ENCODE measurements at regions not wholly inside any gene's neighbourhood (a gene's known extent, or its start where the extent isn't known, plus 50 kb on each side); places are given as distances from the start of the nearest gene placed in this dataset.

DNA sequence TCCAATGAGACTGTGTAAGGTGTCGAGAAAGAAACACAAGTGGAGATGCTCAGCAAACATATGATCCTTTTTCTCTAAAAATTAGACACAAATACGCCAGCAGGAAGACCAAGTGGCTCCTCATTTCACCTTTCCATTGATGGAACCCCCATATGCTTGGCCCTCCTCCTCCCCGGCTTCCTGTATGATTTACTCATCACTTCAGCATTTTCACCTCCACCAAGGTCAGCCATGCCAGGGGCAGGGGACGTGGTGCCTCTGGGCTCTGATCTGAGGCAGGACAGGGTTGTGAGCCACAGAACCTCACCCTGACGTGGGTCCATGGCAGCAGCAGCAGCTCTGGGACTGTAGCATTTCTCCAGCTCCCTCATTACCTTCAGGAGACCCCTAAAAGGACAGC, 116.8 kb upstream of the PFKP start:
- DNase-seq (ENCODE audit: low read depth) = no peak

DNA sequence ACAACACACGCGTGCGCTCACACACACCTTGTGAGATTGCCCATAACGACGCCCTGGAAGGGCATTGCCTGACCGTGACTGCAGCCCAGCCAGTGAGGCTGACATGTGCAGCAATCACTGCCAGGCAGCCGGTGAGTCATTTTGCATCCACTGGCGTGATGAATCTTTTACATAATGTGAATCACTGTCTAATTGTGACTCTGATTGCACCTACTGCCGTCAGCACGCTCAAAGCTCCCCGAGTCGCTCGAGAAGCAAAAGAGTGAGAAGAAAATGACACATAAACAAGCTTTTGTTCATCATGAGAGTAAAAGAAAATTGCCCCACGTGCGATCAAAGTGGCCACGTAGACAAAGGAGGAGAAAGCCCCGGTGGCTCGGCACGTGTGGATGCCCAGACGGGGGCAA, 117.4 kb upstream of the PFKP start:
- no peak for DNase-seq (ENCODE audit: low read depth)

DNA sequence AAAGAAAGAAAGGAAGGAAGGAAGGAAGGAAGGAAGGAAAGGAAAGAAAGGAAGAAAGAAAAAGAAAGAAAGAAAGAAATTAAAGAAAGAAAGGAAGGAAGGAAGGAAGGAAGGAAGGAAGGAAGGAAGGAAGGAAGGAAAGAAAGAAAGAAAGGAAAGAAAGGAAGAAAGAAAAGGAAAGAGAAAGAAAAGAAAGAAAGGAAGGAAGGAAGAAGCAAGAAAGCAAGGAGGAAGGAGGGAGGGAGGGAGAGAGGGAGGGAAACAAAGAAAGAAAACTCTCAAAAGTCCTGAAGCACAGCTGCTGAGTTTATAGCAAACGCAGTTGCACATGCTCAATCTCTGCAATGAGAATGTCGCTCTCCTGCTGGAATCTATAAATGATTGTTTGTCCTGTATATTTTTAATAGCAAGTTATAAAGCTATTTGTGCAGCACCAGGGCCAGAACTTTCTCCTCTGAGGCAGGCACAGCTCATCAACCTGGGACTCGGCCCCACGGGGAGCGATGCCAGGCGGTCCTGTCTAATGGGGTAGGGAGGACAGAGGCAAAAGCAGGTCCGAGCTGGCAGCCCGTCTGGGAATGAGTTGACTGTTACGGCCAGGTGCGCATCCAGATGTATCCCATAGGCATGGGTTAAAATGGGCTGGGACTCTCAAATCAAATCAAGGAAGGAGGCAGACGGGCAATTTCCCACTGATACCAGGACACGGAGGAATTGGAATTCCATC, 118.0 kb upstream of the PFKP start:
- no peak for DNase-seq (ENCODE audit: low read depth)

DNA sequence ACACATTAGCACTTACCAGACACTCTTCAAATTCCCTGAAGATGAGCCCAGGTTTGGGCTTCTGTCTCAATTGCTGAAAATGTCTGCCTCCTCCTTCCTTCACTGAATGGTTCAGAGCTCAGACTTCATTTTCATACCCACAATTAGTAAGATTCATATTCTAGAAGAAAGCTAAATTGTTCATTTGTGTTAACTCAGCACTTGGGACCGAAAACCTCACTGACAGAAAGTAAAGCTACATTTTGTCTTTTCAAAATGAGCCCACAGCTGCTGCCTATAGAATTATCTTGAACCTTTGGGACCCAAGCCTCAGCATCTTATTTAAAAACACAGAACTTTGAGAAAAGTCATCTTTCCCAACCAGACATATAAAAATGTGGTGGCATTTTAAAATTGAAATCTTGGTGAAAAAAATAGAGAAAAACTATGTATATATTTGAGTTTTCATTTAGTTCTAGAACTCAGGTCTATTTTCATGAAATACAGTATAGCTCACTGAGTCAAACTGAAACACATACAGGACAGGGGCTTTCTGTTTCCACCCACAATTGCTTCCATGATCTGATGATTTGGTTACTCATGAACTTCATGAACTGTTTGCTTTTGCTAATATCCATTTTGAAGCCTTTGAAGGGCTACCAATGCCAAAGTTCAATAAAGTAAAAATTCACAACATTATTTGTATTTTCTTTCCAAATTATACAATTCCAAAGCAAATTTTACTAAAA, 119.1 kb upstream of the PFKP start:
- DNase-seq (ENCODE audit: low read depth) = no peak

DNA sequence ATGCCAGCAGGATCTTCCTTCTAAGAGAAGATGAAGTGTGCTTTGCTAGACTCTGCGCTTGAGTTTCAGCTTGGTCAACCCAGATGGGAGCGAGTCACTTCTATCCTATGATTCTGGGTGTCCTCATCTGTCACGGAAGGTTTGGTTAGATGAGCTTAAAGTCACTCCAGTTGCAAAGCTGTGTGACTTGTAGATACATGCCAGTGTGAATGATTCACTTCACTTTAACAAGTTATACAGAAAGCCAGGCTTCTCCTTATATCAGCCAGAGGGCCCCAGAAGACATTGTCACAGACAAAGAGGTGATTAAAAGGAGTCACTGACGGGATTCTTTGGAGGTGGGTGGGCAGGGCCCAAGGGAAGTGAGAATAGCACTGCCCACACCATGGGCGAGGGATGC, 122.6 kb upstream of the PFKP start:
- DNase-seq (ENCODE audit: low read depth) = no peak

DNA sequence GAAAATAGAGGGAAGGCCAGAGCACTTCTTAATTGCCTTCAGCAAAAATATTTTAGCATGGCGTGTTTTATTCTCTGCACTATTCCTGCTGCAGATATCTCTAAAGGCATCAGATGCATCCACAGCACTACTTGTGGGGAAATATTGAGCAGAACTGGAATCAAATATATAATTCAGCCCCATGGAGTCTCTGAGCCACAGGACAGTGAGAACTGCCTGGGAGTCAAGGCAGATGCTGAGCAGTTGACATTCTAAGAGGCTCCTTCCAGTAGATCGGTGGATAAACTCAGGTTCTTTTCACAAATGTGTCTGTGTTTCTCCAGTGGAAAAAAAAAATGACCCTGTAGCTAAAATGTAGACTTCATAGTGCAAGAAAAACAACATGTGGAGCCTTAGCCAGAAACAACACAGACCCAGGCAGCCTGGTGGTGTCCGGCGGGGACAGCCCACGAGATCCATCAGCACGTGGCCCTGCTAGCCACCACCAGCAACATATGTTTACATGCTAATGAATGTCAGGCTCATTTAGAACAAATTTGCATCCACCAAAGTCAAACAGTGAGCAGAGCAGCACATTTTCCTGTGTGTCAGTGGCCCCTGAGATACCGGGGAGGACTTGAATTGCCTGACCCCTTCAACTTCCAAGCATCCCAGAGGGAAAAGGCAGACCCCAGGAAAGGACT, 123.3 kb upstream of the PFKP start:
- no peak for DNase-seq (ENCODE audit: low read depth)

DNA sequence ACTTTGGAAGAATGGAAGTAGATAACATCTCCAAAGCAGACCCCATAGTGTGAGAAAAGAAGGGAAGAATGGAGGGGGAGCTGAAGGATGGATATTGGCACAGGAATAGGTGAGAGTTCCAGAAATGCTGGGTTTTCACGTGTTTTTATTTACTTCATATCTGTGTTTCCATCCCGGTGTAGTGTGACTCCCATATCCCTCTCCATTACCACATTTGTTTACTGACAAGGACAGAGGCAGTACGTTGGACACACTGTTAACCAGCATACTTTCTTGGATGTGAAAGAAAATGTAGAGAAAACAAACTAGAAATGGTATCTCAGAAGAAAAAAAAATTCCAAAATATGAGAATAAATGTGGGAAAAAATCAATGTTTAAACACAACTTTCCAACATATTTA, 124.4 kb upstream of the PFKP start:
- no peak for DNase-seq (ENCODE audit: low read depth)

DNA sequence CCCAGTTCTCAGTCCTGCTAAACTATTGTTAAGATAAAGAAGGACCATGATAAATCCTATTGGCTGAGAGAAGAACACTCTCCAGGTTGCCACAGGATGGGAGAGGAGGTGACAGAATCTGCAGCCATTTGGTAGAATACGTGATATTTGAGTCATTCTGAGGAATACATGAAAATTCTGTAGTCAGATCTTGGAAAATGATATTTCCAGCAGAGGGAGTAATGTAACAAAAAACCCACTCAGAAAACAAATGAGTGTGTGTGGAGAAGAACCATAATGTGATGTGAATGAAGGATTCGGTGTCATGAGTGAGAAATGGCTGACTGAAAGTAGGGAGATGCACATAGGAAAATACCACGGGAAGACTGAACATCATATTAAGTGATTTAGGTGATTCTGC, 128.5 kb upstream of the PFKP start:
- no peak for DNase-seq (ENCODE audit: low read depth)

DNA sequence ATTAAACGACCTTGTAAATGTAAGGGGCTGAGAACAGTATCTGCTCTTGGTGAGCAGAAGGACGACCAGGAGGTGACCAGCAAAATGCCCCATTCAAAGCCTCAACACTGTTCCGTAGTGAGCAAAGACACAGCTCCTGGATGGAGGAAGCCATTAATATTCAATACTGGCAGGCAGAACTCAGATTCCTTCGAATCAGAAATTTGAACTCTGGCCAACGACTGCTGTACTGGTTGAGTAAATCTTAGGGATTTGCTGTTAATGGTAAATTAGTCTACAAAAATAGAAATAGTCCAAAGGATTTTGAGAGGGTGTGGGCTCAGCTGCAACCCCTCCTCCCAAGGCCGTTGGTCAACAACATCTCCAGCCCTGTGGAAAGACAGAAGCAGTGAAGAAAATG, 130.5 kb upstream of the PFKP start:
- no peak for DNase-seq (ENCODE audit: low read depth)

DNA sequence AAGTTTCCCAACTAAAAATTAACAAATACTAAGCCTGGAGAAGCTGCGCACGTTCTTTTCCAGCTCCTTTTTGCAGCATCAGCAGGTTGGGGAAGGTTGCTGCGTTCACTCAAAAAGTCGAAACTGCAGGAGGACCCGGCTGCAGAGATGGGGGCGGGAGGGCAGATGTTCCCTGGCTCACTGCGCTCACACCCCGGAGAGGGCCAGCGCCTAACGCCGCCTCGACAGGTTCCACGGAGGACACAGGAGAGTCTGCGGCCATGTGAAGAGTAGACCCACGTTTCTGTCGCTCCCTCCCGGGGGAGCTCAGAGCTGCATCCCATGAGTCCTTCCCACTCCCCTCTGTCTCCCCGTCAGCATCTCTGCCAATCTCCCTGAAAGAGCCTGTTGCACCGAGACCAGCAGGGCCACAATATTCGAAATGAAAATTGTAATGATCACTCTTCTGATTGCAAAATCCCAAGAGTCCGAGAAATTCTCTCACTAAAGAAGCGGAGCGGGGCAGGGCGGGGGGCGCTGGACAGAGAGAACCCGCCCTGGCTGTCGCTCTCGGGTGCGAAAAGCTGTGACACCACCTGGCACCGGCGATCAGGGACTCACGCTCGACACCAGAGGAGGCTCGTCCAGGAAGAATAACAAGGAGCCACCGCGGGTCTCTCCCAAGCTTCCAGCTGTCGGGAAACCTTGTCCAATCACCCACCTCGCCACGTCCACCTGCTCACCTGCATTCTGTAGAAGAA, 131.5 kb upstream of the PFKP start:
- no peak for DNase-seq (ENCODE audit: low read depth)

DNA sequence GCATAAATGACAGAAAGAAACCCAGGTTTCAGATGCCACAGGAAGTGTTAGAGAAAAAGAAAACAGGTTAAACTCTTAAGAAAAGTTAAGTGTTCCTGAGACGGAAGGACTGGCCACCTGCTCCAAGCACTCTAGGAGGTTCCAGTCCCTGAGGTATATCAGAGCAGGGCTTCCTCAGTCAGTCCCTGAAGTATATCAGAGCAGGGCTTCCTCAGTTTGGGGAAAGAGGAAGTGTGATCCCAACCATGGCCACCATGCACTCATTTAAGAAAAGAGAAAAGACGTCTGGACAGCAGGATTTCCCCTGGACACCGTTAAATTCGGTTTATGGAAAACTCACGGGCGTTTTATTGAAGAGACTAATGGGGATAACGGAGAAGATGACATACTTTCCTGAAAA, 133.4 kb upstream of the PFKP start:
- no peak for DNase-seq (ENCODE audit: low read depth)

DNA sequence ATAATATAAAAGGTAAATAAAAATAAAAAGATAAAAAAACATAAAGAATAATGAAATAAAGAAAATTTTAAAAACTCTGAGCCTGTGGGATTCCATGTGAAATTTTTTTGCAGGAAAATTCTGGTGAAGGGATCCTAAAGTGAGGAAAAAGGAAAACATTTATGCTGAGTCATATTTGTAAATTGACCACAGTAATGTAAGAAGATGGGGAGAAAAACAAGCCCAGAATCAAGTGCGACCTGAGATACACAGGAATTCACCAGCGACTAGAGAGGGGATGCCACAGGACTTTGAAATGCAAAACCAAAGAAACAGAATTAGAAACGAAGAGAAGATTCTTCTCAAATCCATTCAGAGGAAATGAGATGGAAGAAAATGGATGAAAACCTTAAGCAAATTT, 133.8 kb upstream of the PFKP start:
- no peak for DNase-seq (ENCODE audit: low read depth)

DNA sequence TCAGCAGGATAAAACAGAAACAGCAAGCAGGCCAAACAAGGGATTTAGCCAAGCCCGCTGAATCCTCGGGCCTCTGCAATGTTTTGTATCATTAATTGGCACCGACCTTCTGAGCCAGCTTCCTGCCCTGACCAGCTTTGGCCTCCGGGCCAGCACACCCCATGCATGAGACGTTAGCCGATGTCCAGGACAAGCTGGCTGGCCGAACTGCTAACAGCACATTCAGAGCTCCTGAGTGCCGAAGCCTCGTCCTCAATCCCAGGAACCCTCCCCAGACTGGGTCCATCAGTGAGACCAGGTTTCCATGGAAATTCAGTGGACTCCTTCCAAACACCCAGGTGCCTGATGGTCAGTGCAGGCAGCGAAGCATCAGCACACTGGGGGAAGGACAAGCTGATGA, 134.3 kb upstream of the PFKP start:
- DNase-seq (ENCODE audit: low read depth) = no peak

DNA sequence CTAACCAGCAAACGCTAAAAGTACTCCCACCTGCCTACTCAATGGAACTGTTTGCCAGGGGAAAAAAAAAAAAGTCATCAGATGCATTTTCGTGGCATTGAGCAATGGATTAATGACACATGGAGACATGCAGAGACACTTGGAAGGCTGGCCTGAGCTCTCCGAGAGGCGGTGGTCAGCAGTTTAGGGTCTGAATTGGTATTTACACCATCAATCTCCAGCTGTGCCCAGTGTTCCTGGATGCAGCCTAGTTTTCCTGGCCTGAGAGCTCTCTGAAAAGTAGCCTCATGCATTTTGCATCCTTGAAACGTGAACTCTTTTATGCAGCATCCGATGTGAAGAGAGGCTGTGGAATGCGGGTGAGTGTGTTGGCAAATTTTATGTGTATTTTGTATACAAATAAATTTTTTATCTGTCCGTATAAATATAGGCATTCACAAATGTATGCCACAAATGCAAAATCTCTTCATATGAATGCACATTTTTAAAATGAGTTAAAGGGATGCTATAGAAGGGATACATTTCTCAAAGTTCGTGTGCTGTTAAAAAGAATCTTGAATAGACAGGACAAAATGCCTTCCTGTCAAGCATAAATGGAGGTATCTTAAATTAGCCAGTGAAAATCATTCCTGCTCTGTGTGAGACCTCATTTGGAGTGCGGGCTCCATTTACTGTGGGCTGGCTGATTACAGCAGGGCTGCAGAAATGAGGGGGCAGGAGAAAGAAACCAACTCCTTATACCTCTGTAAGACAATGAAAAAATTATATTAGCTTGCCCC, 137.7 kb upstream of the PFKP start:
- DNase-seq (ENCODE audit: low read depth) = no peak

DNA sequence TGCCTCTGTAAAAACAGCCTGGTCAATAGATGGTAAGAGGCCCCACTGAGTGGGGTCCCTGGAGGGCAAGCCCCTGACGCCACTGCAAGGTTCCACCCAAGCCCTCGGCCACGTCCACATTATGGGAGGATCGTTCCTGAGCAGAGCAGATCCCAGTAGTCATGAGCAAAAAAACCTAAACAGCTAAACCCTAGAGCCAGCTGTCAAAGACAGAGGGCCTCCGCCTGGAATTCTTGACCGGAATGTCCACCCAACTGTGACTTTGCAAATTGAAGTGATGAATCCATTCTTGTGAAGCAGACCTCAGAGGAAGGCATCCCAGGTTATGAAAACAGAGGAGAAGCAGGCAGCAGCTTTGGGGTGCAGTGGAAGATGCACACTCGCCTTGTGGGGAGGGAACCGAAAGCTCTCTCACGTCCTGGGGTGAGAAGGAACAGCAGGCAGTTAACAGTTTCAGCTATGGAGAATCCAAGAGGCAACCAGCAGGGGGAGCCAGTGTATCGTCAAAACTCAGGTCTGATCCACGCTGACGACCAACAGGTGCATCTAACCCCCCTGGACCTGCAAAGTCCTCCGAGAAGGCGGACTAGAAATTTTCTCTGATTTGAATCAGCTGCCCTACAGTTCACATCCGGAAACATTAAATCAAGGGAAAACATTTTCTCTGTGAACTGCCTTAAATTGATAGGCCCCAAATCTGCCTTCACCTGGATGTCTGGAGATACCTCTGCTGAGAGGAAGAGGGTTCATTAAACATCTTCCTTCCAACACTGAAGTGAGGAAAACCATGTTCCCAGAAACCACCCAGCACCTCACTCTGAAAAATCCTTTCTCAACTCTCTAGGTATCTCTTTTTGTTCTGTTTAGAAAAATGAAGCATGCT, 139.1 kb upstream of the PFKP start:
- no peak for DNase-seq (ENCODE audit: low read depth)

DNA sequence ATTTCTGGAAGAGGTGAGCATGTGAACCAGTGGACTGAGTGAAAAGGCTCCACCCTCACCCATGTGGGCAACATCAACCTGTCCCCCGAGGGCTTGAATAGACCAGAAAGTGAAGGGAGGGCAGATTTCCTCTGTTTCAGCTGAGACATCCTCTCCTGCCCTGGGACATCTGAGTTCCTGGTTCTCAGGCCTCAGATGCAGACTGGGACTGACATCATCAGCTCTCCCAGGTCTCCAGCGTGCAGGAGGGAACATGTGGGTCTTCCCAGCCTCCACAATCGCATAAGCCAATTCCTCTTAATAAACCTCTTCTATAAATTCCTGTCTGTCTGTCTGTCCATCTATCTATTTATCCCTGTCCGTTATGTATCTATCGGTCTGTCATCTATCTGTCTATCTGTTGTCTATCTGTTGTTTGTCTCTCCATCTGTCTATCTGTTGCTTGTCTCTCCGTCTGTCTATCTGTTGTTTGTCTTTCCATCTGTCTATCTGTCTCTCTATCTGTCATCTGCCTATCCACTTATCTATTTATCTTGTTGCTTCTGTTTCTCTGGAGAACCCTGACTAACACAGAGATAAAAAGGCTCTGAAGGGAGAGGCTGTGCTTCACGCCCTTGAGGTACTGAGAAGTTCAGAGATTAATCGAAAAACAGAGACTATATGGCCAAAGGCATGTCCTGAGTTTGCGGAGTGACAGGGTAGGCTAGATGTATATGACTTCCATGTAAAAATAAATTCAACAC, 140.3 kb upstream of the PFKP start:
- no peak for DNase-seq (ENCODE audit: low read depth)

DNA sequence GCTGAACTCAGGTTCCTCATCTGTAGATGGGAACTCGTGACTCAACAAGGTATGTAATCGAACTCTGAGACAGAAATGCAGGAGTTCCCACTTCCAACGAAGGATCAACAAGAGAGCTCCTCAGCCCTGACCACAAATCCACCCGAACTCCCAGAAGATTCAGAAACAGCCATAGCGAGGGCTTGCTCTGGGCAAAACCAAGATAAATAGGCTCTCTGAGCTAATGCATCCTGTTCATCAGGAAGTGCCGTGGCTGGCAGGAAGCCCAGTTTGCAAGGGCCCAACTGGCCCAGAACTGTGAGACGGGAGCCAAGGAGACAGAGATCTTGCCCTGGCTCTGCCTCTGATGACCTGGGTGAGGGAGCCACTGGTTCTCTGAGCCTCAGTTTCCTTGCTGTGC, 141.7 kb upstream of the PFKP start:
- no peak for DNase-seq (ENCODE audit: low read depth)

DNA sequence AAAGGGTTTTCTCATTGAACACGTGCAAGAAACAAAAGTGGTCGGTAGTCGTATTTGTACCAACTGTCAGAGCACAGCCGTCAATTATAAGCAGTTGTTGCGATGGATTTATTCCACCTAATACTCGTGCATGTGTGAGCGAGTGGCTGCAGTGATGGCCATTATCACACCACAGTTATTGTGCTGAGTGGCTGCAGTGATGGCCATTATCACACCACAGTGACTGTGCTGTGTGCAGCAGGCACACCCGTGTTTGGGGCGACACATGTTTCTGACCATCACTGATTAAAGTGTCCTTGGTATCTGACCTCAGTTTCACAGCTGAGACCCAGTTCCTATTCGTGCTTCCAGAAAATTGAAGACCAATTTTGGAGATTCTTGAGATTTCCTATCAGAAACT, 142.9 kb upstream of the PFKP start:
- no peak for DNase-seq (ENCODE audit: low read depth)

DNA sequence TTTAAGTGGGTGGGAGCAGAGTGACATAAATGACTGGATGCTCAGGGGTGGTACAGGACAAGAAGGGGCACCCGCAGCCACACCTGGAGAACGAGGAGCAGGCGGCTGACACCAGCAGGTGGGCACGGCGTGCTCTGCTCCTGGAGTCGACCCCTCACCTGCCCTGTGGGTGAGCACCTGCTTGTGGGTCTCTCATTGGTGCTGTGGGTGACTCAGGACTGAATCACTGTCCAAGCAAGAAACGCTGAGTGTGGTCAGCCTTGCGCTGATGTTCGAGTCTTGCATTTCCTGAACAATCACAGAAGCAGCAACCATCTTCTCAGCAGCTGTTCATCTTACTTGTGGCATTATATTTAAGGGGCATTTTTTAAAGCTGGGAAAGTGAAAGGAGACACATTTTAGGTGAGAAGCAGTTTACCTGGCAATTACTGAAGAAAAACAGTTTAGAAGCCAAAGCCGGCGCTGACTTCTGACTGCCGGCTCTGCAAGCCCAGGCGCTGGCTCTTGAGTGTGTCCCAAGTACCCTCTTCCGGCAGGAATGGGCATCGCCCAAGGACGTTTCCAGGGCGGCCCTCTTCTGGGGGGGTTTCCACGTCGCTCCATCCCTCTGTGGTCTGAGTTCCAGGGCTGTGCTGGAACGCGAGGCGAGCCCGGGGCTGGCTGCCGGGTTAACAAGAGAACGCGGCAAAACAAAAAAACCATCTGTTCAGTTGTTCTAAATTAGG, 145.2 kb upstream of the PFKP start:
- DNase-seq (ENCODE audit: low read depth) = no peak

DNA sequence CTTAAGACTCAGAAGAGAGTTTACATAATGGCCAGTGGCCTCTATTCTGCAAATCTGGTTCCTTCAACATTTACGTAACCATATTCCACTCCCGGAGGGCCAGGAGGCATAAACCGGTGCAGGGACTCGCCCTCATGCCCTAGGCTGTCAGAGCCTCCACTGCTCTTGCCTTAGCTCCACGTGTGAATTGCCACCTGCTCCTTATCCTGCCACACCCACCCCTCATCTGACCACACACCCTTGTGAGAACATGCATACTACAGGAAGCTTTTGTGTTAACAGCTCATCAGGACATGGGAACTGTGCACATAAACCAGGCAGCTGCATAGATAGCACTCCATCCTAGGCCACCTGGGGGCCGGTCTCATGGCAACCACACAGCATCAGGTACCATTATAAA, 146.7 kb upstream of the PFKP start:
- no peak for DNase-seq (ENCODE audit: low read depth)

Data from GM04504 (cell line).